ENCODE measurements at regions not wholly inside any gene's neighbourhood (a gene's known extent, or its start where the extent isn't known, plus 50 kb on each side); places are given as distances from the start of the nearest gene placed in this dataset.

- POLR2A ChIA-PET (ENCODE audit: low non-redundant PET) = no interaction called here
- Histone ChIP-seq H3K9me3 (ENCODE audit: low read depth, low read length, poor library complexity, severe bottlenecking) (peaks cover 6% of the 10 kb centered on the region), H3K4me3 (ENCODE audit: low read depth, low read length, poor library complexity, severe bottlenecking) (no peak overlapping the region), H3K27me3 (replicated peaks; ENCODE audit: insufficient read depth, low read depth, low read length, poor library complexity) (no peaks in the 10 kb centered on the region), H3K27ac (ENCODE audit: low read depth, low read length, poor library complexity, severe bottlenecking) (no peak overlapping the region), H3K4me1 (ENCODE audit: insufficient read depth, low read length, poor library complexity, severe bottlenecking) (no peaks in the 10 kb centered on the region), H3K36me3 (ENCODE audit: insufficient read depth, low read length, poor library complexity, severe bottlenecking) (no peaks in the 10 kb centered on the region)
- TF ChIP-seq CTCF (conservative IDR thresholded peaks at IDR 0.05; ENCODE audit: low read depth, low read length) = no peak
- TF ChIP-seq EZH2 (IDR thresholded peaks at IDR 0.05; ENCODE audit: borderline replicate concordance, low read depth, low read length, poor library complexity, severe bottlenecking) = no peak
- DNase-seq (ENCODE audit: low spot score) = no peak
- CTCF ChIA-PET = no interaction called here
- intact Hi-C loops (cut with micrococcal nuclease; ENCODE audit: unreplicated experiment) = no loop called here
- BruUV-seq (replicated peaks) = no TSS peak
Measured at GRCh38 chr6:120779441-120779840, 554.8 kb downstream of the TBC1D32 start.

- Histone ChIP-seq H3K27ac (ENCODE audit: low read depth, low read length, poor library complexity, severe bottlenecking) (no peak overlapping the region), H3K4me1 (ENCODE audit: insufficient read depth, low read length, poor library complexity, severe bottlenecking) (no peaks in the 10 kb centered on the region), H3K4me3 (ENCODE audit: low read depth, low read length, poor library complexity, severe bottlenecking) (no peak overlapping the region), H3K9me3 (ENCODE audit: low read depth, low read length, poor library complexity, severe bottlenecking) (peaks cover 4% of the 10 kb centered on the region), H3K36me3 (ENCODE audit: insufficient read depth, low read length, poor library complexity, severe bottlenecking) (no peaks in the 10 kb centered on the region), H3K27me3 (replicated peaks; ENCODE audit: insufficient read depth, low read depth, low read length, poor library complexity) (no peaks in the 10 kb centered on the region)
- no peak for TF ChIP-seq CTCF (conservative IDR thresholded peaks at IDR 0.05; ENCODE audit: low read depth, low read length)
- intact Hi-C loops (cut with micrococcal nuclease; ENCODE audit: unreplicated experiment) = no loop called here
- no peak for DNase-seq (ENCODE audit: low spot score)
- ChIA-PET POLR2A (ENCODE audit: low non-redundant PET) (no interaction called here), CTCF (no interaction called here)
- BruUV-seq (replicated peaks) = no TSS peak
Measured at GRCh38 chr6:120775698-120776097, 558.6 kb downstream of the TBC1D32 start.

- ChIA-PET POLR2A (ENCODE audit: low non-redundant PET) (no interaction called here), CTCF (no interaction called here)
- Histone ChIP-seq H3K4me3 (ENCODE audit: low read depth, low read length, poor library complexity, severe bottlenecking) (no peak overlapping the region), H3K27ac (ENCODE audit: low read depth, low read length, poor library complexity, severe bottlenecking) (no peak overlapping the region), H3K9me3 (ENCODE audit: low read depth, low read length, poor library complexity, severe bottlenecking) (no peaks in the 10 kb centered on the region), H3K4me1 (ENCODE audit: insufficient read depth, low read length, poor library complexity, severe bottlenecking) (no peaks in the 10 kb centered on the region), H3K36me3 (ENCODE audit: insufficient read depth, low read length, poor library complexity, severe bottlenecking) (no peaks in the 10 kb centered on the region), H3K27me3 (replicated peaks; ENCODE audit: insufficient read depth, low read depth, low read length, poor library complexity) (no peaks in the 10 kb centered on the region)
- no TSS peak for BruUV-seq (replicated peaks)
- no peak for TF ChIP-seq EZH2 (IDR thresholded peaks at IDR 0.05; ENCODE audit: borderline replicate concordance, low read depth, low read length, poor library complexity, severe bottlenecking)
- TF ChIP-seq CTCF (conservative IDR thresholded peaks at IDR 0.05; ENCODE audit: low read depth, low read length) = no peak
- intact Hi-C loops (cut with micrococcal nuclease; ENCODE audit: unreplicated experiment) = no loop called here
- no peak for DNase-seq (ENCODE audit: low spot score)
Measured at GRCh38 chr6:120774275-120774674, 560.0 kb downstream of the TBC1D32 start.
